IMR-90 (cell line): ENCODE measurements at regions not wholly inside any gene's neighbourhood (a gene's known extent, or its start where the extent isn't known, plus 50 kb on each side); places are given as distances from the start of the nearest gene placed in this dataset.

Experiments used
- CTCF ChIP-seq: conservative IDR thresholded peaks from 2 replicates; pipeline ENCODE4 v1.5.1; 2012; ENCODE audit warnings: mild to moderate bottlenecking, low read depth, low read length, improper control_type of control experiment
- POLR2A ChIP-seq: IDR thresholded peaks from 2 replicates; pipeline ENCODE4 v1.6.1; 2012; ENCODE audit warnings: mild to moderate bottlenecking, low read depth, low read length

- TF ChIP-seq POLR2A, result no peak
- TF ChIP-seq CTCF, result no peak
Measured at GRCh38 chr2:196263181-196263747, 91.9 kb upstream of the STK17B start.
